ENCODE measurements at regions not wholly inside any gene's neighbourhood (a gene's known extent, or its start where the extent isn't known, plus 50 kb on each side); places are given as distances from the start of the nearest gene placed in this dataset.

GRCh38 chr12:20140751-20141150 lies 227.6 kb upstream of the PDE3A start:
- H3K4me1 ChIP-seq (ENCODE audit: control insufficient read depth in 4 of 4, insufficient read depth in 4 of 4, low read length in 3 of 4): no peaks in the 10 kb centered on the region
- TF ChIP-seq HNF4G (IDR thresholded peaks at IDR 0.05) (no peak), RAD21 (IDR thresholded peaks at IDR 0.05) (no peak), FOXA2 (IDR thresholded peaks at IDR 0.05) (no peak)
- TF ChIP-seq, protein P1, sequence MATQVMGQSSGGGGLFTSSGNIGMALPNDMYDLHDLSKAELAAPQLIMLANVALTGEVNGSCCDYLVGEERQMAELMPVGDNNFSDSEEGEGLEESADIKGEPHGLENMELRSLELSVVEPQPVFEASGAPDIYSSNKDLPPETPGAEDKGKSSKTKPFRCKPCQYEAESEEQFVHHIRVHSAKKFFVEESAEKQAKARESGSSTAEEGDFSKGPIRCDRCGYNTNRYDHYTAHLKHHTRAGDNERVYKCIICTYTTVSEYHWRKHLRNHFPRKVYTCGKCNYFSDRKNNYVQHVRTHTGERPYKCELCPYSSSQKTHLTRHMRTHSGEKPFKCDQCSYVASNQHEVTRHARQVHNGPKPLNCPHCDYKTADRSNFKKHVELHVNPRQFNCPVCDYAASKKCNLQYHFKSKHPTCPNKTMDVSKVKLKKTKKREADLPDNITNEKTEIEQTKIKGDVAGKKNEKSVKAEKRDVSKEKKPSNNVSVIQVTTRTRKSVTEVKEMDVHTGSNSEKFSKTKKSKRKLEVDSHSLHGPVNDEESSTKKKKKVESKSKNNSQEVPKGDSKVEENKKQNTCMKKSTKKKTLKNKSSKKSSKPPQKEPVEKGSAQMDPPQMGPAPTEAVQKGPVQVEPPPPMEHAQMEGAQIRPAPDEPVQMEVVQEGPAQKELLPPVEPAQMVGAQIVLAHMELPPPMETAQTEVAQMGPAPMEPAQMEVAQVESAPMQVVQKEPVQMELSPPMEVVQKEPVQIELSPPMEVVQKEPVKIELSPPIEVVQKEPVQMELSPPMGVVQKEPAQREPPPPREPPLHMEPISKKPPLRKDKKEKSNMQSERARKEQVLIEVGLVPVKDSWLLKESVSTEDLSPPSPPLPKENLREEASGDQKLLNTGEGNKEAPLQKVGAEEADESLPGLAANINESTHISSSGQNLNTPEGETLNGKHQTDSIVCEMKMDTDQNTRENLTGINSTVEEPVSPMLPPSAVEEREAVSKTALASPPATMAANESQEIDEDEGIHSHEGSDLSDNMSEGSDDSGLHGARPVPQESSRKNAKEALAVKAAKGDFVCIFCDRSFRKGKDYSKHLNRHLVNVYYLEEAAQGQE (IDR thresholded peaks at IDR 0.05): no peak
- no peak overlapping the region for H3K4me3 ChIP-seq (ENCODE audit: low read depth in 1 of 3, low read length in 3 of 3)
- H3K27ac ChIP-seq (ENCODE audit: low read depth in 1 of 2, low read length in 2 of 2): no peak overlapping the region
- H3K9ac ChIP-seq (ENCODE audit: low read depth in 1 of 2, low read length in 2 of 2): no peak overlapping the region
- WGBS: 82% methylated on average over 3 of the region's 3 CpGs
- H3K9me3 ChIP-seq (ENCODE audit: control insufficient read depth in 4 of 4, low read length in 3 of 4): no peaks in the 10 kb centered on the region
- H3K27me3 ChIP-seq (ENCODE audit: control insufficient read depth in 4 of 4, insufficient read depth in 4 of 4, low read length in 3 of 4): no peaks in the 10 kb centered on the region
- no peaks in the 10 kb centered on the region for H3K36me3 ChIP-seq (ENCODE audit: control insufficient read depth in 4 of 4, insufficient read depth in 3 of 4, low read depth in 1 of 4, low read length in 3 of 4)
- DNase-seq (ENCODE audit: low spot score): no peak

DNA sequence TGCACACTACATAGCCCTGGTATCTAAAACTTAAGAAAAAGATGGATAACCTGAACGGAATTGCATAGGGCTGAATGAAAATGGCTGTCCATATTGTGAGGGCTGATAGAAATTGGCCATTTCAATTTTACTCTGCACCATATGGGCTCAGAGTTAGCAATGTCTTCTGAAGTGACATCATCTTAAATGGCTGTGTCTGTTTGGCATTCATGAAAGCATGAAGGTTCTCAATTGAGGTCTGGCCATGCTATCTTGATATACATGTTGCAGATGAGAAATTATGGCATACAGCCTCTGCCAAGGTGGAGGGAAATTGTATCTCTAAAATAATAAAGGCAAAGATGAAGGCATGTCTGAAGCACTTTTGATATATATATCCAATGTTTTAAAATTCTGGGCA lies 226.0 kb upstream of the PDE3A start:
- no peak overlapping the region for H3K4me3 ChIP-seq (ENCODE audit: low read depth in 1 of 3, low read length in 3 of 3)
- WGBS: 79% methylated on average over 1 of the region's 1 CpG
- H3K27me3 ChIP-seq (ENCODE audit: control insufficient read depth in 4 of 4, insufficient read depth in 4 of 4, low read length in 3 of 4): no peaks in the 10 kb centered on the region
- no peaks in the 10 kb centered on the region for H3K36me3 ChIP-seq (ENCODE audit: control insufficient read depth in 4 of 4, insufficient read depth in 3 of 4, low read depth in 1 of 4, low read length in 3 of 4)
- no peak for TF ChIP-seq YY1 (IDR thresholded peaks at IDR 0.05)
- no peak for TF ChIP-seq FOXA2 (IDR thresholded peaks at IDR 0.05)
- TF ChIP-seq, protein P2, sequence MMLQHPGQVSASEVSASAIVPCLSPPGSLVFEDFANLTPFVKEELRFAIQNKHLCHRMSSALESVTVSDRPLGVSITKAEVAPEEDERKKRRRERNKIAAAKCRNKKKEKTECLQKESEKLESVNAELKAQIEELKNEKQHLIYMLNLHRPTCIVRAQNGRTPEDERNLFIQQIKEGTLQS (IDR thresholded peaks at IDR 0.05): no peak
- no peak for TF ChIP-seq TAF1 (conservative IDR thresholded peaks at IDR 0.05)
- TF ChIP-seq EGR1 (IDR thresholded peaks at IDR 0.05; ENCODE audit: low read depth in 2 of 2): no peak
- TF ChIP-seq ZBTB33 (IDR thresholded peaks at IDR 0.05): no peak
- no peak for TF ChIP-seq RAD21 (IDR thresholded peaks at IDR 0.05)
- TF ChIP-seq, protein P1 (IDR thresholded peaks at IDR 0.05): no peak
- TF ChIP-seq HNF4G (IDR thresholded peaks at IDR 0.05): no peak
- TF ChIP-seq GABPA (IDR thresholded peaks at IDR 0.05 in 1 of 2, conservative IDR thresholded peaks at IDR 0.05 in 1 of 2): no peak
- TF ChIP-seq, protein P3, sequence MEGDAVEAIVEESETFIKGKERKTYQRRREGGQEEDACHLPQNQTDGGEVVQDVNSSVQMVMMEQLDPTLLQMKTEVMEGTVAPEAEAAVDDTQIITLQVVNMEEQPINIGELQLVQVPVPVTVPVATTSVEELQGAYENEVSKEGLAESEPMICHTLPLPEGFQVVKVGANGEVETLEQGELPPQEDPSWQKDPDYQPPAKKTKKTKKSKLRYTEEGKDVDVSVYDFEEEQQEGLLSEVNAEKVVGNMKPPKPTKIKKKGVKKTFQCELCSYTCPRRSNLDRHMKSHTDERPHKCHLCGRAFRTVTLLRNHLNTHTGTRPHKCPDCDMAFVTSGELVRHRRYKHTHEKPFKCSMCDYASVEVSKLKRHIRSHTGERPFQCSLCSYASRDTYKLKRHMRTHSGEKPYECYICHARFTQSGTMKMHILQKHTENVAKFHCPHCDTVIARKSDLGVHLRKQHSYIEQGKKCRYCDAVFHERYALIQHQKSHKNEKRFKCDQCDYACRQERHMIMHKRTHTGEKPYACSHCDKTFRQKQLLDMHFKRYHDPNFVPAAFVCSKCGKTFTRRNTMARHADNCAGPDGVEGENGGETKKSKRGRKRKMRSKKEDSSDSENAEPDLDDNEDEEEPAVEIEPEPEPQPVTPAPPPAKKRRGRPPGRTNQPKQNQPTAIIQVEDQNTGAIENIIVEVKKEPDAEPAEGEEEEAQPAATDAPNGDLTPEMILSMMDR (IDR thresholded peaks at IDR 0.05; ENCODE audit: low read depth, low read length, missing input control): no peak
- no peak for TF ChIP-seq HNF4A (conservative IDR thresholded peaks at IDR 0.05)
- no peak for TF ChIP-seq MAX (IDR thresholded peaks at IDR 0.05)
- DNase-seq (ENCODE audit: low spot score): no peak
- H3K9me3 ChIP-seq (ENCODE audit: control insufficient read depth in 4 of 4, low read length in 3 of 4): no peaks in the 10 kb centered on the region
- H3K27ac ChIP-seq (ENCODE audit: low read depth in 1 of 2, low read length in 2 of 2): no peak overlapping the region
- H3K9ac ChIP-seq (ENCODE audit: low read depth in 1 of 2, low read length in 2 of 2): no peak overlapping the region
- no peaks in the 10 kb centered on the region for H3K4me1 ChIP-seq (ENCODE audit: control insufficient read depth in 4 of 4, insufficient read depth in 4 of 4, low read length in 3 of 4)
